Liver (tissue), 8 donors: ENCODE measurements at regions not wholly inside any gene's neighbourhood (a gene's known extent, or its start where the extent isn't known, plus 50 kb on each side); places are given as distances from the start of the nearest gene placed in this dataset.

Source experiments
- DNase-seq: peaks from one replicate; pipeline ENCODE4 v3.0.0-alpha.2; 2017; ENCODE audit warnings: low spot score
- H3K27ac ChIP-seq, 2 donors: one replicate each; pipeline ENCODE4 v1.7.0; 2013; ENCODE audit warnings: inconsistent platforms in 2 of 2, low read length in 2 of 2, control low read depth in 1 of 2, low read depth in 1 of 2, mild to moderate bottlenecking in 1 of 2
- H3K27me3 ChIP-seq, 4 donors: one replicate each; pipeline versions ENCODE4 v1.6.1 to v1.7.0; 2013; ENCODE audit warnings: low read length in 3 of 4, inconsistent platforms in 1 of 4, mild to moderate bottlenecking in 1 of 4, moderate library complexity in 1 of 4; ENCODE audit not compliant: control insufficient read depth in 4 of 4, insufficient read depth in 4 of 4
- H3K36me3 ChIP-seq, 4 donors: one replicate each; pipeline versions ENCODE4 v1.6.1 to v1.7.0; 2013; ENCODE audit warnings: low read length in 3 of 4, mild to moderate bottlenecking in 3 of 4, low read depth in 1 of 4, moderate library complexity in 1 of 4; ENCODE audit not compliant: control insufficient read depth in 4 of 4, insufficient read depth in 3 of 4
- H3K4me1 ChIP-seq, 4 donors: one replicate each; pipeline versions ENCODE4 v1.6.1 to v1.7.0; 2013; ENCODE audit warnings: low read length in 3 of 4, mild to moderate bottlenecking in 3 of 4, moderate library complexity in 1 of 4; ENCODE audit not compliant: control insufficient read depth in 4 of 4, insufficient read depth in 4 of 4
- H3K4me3 ChIP-seq, 3 donors: one replicate each; pipeline versions ENCODE4 v1.6.1 to v1.7.0; 2013; ENCODE audit warnings: low read length in 3 of 3, control low read depth in 1 of 3, low read depth in 1 of 3, mild to moderate bottlenecking in 1 of 3
- H3K9ac ChIP-seq, 2 donors: one replicate each; pipeline ENCODE4 v1.7.0; 2013; ENCODE audit warnings: low read length in 2 of 2, mild to moderate bottlenecking in 2 of 2, moderate library complexity in 2 of 2, control low read depth in 1 of 2, low read depth in 1 of 2
- H3K9me3 ChIP-seq, 4 donors: one replicate each; pipeline versions ENCODE4 v1.6.1 to v1.7.0; 2013; ENCODE audit warnings: low read length in 3 of 4; ENCODE audit not compliant: control insufficient read depth in 4 of 4
- ATF3 ChIP-seq: IDR thresholded peaks from 2 replicates; pipeline ENCODE4 v1.6.1; 2016; ENCODE audit warnings: antibody characterized with exemption
- CTCF ChIP-seq: fragments of 150-350 bp; IDR thresholded peaks from 2 replicates; pipeline ENCODE4 v1.5.1; 2017; ENCODE audit warnings: improper control_type of control experiment, low read depth, low read length; ENCODE audit not compliant: missing input control
- EGR1 ChIP-seq, 2 donors: IDR thresholded peaks; 2 replicates each; pipeline ENCODE4 v1.6.1; 2016 to 2018; ENCODE audit warnings: antibody characterized with exemption in 2 of 2, low read depth in 2 of 2
- FOXA1 ChIP-seq: IDR thresholded peaks from 2 replicates; pipeline ENCODE4 v1.6.1; 2016; ENCODE audit warnings: antibody characterized with exemption
- FOXA2 ChIP-seq: IDR thresholded peaks from 2 replicates; pipeline ENCODE4 v1.6.1; 2016; ENCODE audit warnings: antibody characterized with exemption
- GABPA ChIP-seq, 2 donors: IDR thresholded peaks in 1 of 2; conservative IDR thresholded peaks in 1 of 2; 2 replicates each; pipeline ENCODE4 v1.6.1; 2016; ENCODE audit warnings: antibody characterized with exemption in 2 of 2, mild to moderate bottlenecking in 1 of 2, moderate library complexity in 1 of 2
- HNF4A ChIP-seq, 2 donors: conservative IDR thresholded peaks; 2 replicates each; pipeline ENCODE4 v1.6.1; 2016; ENCODE audit warnings: antibody characterized with exemption in 2 of 2, mild to moderate bottlenecking in 2 of 2
- HNF4G ChIP-seq: IDR thresholded peaks from 2 replicates; pipeline ENCODE4 v1.6.1; 2016; ENCODE audit warnings: antibody characterized with exemption
- JUND ChIP-seq, 2 donors: IDR thresholded peaks; 2 replicates each; pipeline ENCODE4 v1.6.1; 2016; ENCODE audit warnings: antibody characterized with exemption in 2 of 2
- MAX ChIP-seq: IDR thresholded peaks from 2 replicates; pipeline ENCODE4 v1.6.1; 2016; ENCODE audit warnings: antibody characterized with exemption
- NR2F2 ChIP-seq: IDR thresholded peaks from 2 replicates; pipeline ENCODE4 v1.6.1; 2016; ENCODE audit warnings: antibody characterized with exemption
- RAD21 ChIP-seq, 2 donors: IDR thresholded peaks; 2 replicates each; pipeline ENCODE4 v1.6.1; 2016; ENCODE audit warnings: antibody characterized with exemption in 2 of 2, mild to moderate bottlenecking in 2 of 2
- REST ChIP-seq: IDR thresholded peaks from 2 replicates; pipeline ENCODE4 v1.6.1; 2016; ENCODE audit warnings: antibody characterized with exemption, mild to moderate bottlenecking
- SP1 ChIP-seq: IDR thresholded peaks from 2 replicates; pipeline ENCODE4 v1.6.1; 2018; ENCODE audit warnings: antibody characterized with exemption, mild to moderate bottlenecking
- TAF1 ChIP-seq: conservative IDR thresholded peaks from 2 replicates; pipeline ENCODE4 v1.6.1; 2016; ENCODE audit warnings: antibody characterized with exemption, mild to moderate bottlenecking
- YY1 ChIP-seq: IDR thresholded peaks from 2 replicates; pipeline ENCODE4 v1.6.1; 2016; ENCODE audit warnings: antibody characterized with exemption, mild to moderate bottlenecking
- WGBS: extraction: QIAGEN DNeasy Blood & Tissue Kit; methylation state at CpG from one replicate; pipeline ENCODE4 v1.1.7; 2013; 5-methylcytosine and 5-hydroxymethylcytosine counted together
- donor health status: healthy.
- donor health status: healthy.
- donor health status: healthy.
- donor health status: healthy.
- donor health status: healthy.

- WGBS, result 45% methylated on average over 3 of the region's 3 CpGs
- Histone ChIP-seq H3K4me1 (no peaks in the 10 kb centered on the region), H3K9me3 (no peaks in the 10 kb centered on the region), H3K9ac (no peak overlapping the region), H3K4me3 (no peak overlapping the region), H3K36me3 (no peaks in the 10 kb centered on the region), H3K27me3 (no peaks in the 10 kb centered on the region), H3K27ac (no peak overlapping the region)
- DNase-seq, result no peak
- TF ChIP-seq YY1, result no peak
- no peak for TF ChIP-seq HNF4G
Measured at GRCh38 chr3:151561878-151562277, 101.0 kb upstream of the IGSF10 start.

- Histone ChIP-seq H3K36me3 (no peaks in the 10 kb centered on the region), H3K27me3 (no peaks in the 10 kb centered on the region), H3K4me1 (no peaks in the 10 kb centered on the region), H3K9me3 (no peaks in the 10 kb centered on the region), H3K27ac (no peak overlapping the region), H3K9ac (no peak overlapping the region), H3K4me3 (no peak overlapping the region)
- 59% methylated on average over 2 of the region's 2 CpGs for WGBS
- no peak for DNase-seq
- TF ChIP-seq ATF3, result no peak
- no peak for TF ChIP-seq REST
- TF ChIP-seq CTCF, result no peak
- TF ChIP-seq NR2F2, result no peak
- no peak for TF ChIP-seq EGR1 (IDR thresholded peaks at IDR 0.05; ENCODE audit: low read depth in 2 of 2)
- no peak for TF ChIP-seq FOXA2
- no peak for TF ChIP-seq SP1
- no peak for TF ChIP-seq HNF4G
- TF ChIP-seq TAF1, result no peak
- TF ChIP-seq JUND (IDR thresholded peaks at IDR 0.05), result no peak
- TF ChIP-seq HNF4A (conservative IDR thresholded peaks at IDR 0.05), result no peak
- no peak for TF ChIP-seq RAD21 (IDR thresholded peaks at IDR 0.05)
- TF ChIP-seq MAX, result no peak
- no peak for TF ChIP-seq GABPA (IDR thresholded peaks at IDR 0.05 in 1 of 2, conservative IDR thresholded peaks at IDR 0.05 in 1 of 2)
- no peak for TF ChIP-seq FOXA1
Measured at GRCh38 chr3:151560738-151561137, 99.9 kb upstream of the IGSF10 start.
